MM.1S (cell line): ENCODE measurements at regions not wholly inside any gene's neighbourhood (a gene's known extent, or its start where the extent isn't known, plus 50 kb on each side); places are given as distances from the start of the nearest gene placed in this dataset.

Experiments
- CTCF ChIP-seq: fragments of 300-600 bp; sonication (generic); IDR thresholded peaks from 2 replicates; pipeline ENCODE4 v1.5.1; 2016; ENCODE audit warnings: antibody characterized with exemption, low read length, mixed read lengths
- EZH2 ChIP-seq: fragments of 300-600 bp; sonication (generic); optimal IDR thresholded peaks from 2 replicates; pipeline ENCODE3; 2017; ENCODE audit warnings: low read depth, mild to moderate bottlenecking, antibody characterized with exemption, low read length, mixed read lengths
- EZH2phosphoT487 ChIP-seq: fragments of 300-600 bp; sonication (generic); IDR thresholded peaks from 2 replicates; pipeline ENCODE4 v1.6.1; 2018; ENCODE audit warnings: antibody characterized with exemption, low read length

GRCh38 chr7:49580000-49580399 lies 193.4 kb upstream of the VWC2 start:
- TF ChIP-seq CTCF = no peak
- TF ChIP-seq EZH2phosphoT487 = no peak
- TF ChIP-seq EZH2 = no peak
